CD4-positive, alpha-beta T cell treated with Interleukin-4 for 4 hours (primary cell): ENCODE measurements at regions not wholly inside any gene's neighbourhood (a gene's known extent, or its start where the extent isn't known, plus 50 kb on each side); places are given as distances from the start of the nearest gene placed in this dataset.

Experiments used
- DNase-seq: peaks from one replicate; pipeline ENCODE4 v3.0.0-alpha.2; 2020

GRCh38 chr22:49155770-49156580 lies 671.7 kb downstream of the BRD1 start:
- DNase-seq: no peak

DNA sequence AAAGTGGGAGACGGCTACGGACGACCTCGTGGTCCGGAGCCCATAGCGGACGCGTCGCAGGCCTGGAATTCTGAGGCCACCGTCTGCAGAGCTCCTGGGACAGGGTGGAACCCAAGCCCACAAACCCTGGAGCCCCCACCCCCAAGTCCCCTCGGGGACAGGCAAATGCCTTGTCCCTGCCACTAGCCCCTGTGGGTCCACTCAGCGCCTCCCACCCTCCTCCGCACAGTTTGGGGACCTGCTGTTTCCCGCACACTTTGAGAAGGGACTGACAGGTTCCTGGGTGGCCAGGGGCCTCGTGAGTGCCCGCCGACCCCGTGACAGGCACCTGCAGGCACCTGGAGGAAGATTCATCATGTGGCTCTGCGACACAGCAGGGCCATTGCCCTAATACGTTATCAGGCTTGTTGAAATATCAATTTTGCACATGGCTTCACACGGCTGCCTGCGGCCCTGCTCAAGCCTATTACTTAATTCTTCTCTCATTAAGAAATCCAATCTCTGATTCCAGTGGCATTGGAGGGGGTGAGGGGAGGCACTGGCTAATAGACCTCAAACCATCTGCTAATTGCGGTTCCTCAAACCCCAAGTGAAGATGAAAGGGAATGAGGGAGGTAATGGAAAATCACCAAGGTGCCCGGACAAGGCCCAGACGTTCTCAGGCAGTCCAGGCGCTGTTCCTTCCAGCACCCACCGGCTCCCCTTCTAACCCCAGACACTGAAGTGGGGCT lies 672.5 kb downstream of the BRD1 start:
- no peak for DNase-seq

- DNase-seq: no peak
These were observed 673.2 kb downstream of the BRD1 start for GRCh38 chr22:49154433-49154832.

- no peak for DNase-seq
These were observed 673.8 kb downstream of the BRD1 start for GRCh38 chr22:49153921-49154320.

DNA sequence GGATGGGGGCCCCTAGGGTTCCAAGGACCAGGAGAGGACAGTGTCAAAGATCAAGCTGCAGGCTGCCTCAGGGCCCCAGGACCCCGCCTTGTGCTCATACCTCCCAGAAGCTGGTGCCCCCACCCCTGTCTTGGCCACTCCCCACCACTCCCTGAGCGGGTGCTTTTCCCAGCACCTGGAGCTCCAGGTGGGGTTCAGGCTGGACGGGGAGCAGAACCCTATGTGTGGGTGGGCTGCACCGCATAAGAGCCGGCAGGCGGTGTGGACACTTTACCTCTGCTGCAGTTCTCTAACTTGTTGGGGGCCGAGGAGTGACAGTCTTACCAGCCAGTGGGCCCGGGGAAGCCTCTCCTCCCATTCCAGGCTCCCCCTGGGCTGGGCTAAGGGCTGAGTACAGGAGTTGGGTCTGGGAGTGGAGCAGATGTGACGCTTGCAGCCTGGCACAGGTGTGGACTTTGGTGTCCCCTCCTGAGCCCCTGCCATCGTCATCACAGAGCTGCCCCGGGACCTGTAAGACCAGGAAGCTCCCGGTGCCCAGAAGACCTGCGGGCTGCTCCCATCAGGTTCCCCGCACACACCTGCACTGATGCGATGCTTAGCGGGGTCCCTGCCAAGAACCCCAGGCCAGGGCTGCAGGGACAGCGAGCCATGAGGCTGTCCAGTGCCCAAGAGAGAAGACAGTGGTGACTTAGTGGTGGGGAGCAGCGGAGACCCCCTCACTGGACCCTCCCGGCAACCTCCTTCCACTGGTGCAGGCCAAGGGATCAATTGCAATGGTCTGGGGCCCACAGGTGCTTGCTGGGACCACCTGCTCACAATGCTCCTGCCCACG lies 674.5 kb downstream of the BRD1 start:
- no peak for DNase-seq

GRCh38 chr22:49152127-49152938 lies 675.3 kb downstream of the BRD1 start:
- no peak for DNase-seq

DNA sequence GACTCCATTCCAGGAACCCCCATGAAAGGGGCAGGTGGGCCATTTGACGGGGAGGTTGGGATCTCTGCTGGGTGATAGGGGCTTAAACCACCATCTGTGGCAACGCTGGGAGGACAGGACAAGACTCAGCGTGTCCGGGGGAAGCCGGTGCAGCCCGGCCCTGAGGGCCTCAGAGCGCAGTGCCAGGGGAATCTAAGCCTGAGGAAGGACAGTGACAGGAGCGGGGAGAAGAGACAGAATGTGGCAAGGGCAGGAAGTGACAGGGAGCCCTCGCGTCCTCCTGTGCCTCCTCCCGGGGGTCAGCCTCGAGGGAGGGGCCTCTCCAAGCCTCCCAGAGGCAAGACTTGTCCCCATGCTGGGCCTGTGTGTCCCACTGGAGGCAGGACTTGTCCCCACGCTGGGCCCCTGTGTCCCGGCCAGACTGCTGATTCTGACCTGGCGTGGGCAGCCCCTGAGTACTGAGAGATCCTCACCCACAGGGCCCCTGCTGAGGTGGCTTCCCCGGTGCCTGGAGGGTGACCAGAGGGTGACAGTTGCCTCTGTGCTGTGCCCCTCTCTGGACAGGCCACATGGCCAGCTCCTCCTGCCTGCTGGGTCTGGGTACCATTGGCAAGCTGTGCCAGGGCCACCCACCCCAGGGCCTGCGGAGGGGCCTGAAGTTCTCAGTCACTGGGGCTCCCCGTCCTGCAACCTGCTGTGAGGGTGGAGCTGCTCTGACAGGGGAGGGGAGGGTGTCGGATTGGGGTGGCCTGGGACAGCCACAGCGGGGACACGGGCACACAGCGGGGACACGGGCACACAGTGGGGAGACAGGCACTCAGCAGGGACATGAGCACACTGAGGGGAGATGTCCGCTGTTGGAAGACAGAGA lies 676.2 kb downstream of the BRD1 start:
- DNase-seq: no peak

DNA sequence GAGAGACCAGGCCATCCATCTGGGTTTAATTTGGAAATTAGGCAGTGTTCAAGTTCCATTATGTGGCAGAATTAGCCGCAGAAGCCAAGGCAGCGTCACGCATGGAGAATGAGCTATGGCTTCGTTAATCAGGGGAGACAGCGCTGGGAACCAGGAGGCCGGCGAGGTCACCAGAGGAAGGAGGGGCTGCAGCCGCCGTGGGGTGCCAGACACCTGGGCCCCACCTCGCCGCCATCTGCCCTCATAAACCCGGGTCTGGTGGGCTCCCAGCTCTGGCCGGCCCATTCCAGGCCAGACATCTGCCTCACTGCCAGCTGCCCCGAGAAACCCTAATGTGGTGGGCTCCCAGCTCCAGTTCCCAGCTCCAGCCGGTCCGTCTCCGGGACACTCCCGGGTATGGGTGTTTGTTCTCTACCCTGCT lies 676.9 kb downstream of the BRD1 start:
- no peak for DNase-seq

DNA sequence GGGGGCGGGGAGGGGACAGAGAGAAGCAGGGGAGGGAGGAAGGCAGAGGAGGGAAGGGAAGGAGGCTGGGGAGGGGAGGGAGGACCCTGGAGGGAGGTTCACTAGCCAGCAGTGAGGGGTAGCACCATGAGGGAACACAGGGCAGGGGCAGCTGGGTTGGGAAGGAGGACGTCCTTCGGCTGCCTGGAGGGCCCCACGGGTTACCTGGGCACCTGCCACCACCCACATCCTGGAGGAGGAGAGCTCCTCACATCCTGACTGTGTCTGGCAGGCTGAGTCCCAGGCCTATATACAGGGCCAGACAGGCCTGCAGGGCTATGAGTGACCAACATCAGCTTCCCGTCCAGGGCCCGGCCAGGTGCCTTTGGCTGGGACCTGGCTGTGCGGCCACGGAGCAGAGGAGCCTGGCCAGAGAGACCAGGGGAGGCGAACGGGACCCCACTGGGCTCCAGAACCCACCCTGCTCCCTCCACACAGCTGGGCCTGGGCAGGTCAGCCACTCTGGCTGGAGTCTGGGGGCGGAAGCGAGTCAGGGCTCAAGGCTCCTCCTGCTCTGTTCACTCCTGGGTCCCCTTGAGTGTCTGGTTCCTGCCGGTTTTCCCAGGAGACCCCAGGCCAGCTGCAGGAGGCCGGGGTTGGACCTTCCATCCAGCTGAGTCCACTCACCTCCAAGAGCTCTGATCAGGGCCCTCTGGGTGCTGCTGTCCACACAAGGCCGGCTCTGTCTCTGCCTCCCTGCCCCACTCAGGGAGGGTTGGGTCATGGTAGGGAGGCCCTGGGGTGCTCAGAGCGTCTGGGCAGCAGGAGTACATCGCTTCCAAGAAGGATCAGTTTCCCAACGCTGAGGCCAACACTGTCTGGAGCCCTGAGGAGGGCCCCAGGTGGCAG lies 677.7 kb downstream of the BRD1 start:
- DNase-seq: no peak

DNA sequence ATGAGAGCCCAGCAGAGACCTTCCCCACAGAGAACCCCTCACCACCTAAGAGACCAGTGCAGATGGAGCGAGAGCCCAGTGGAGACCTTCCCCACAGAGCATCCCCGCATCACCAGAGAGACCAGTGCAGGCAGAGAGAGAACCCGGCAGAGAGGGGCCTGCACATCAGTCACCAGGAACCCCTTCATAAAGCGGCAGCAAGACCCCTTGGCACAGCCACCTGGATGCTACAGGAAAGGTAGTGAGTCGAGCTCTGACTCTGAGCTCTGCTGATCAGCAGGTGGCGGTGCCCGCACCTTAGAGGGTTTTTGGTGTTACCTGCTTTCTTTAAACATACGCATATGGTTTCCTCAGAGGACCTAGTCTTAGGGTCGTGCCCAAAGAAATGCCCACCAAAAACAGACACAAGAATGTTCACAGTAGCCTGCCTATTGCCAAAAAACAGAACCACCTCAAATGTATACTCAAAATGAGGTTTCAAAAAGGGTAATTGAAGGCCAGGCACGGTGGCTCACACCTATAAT lies 678.7 kb downstream of the BRD1 start:
- DNase-seq: no peak

DNA sequence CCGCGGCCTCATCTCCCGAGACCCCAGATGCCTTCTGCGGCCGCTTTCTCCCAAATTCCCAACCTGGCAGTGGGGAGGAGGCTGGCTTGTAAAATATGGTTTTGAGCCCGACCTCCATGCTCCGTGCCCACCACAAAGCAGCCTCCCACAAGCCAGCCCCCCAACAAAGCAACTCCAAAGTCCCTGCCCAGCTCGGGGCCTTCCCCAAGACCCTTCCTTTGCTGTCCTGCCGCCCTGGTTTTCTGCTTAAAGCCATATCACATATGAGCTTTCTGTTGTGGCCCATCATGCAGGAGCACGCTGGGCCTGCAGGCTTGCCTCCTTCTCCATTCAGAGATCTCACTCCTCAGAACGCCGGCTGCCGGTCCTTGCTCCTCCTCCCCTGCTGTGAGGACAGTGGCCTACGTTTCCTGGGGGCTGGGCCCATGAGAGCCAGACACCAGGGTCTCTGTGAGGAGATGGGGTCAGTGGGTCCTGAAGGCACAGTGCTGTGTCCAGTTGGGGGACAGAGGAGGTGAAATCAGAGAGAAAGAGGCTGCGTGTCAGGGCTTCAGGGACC lies 680.0 kb downstream of the BRD1 start:
- DNase-seq: no peak

DNA sequence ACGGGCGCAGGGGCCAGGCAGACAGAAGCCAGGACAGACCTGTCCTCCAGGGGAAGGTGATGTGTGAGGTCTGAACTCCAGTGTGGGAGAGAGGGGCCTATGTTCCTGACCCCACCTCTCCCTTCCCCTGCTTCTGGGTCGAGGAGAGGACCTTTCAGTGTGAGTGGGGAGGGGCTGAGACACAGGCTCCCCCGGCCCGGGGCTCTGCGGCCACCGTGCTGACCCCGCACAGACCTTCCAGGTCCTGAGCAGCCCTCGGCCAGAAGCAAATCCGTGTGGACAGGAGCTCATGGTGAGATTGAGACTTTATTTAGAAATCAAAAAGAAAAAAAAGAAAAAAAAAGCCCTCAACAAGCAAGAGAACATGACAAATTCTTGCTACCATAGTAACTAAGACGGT lies 680.5 kb downstream of the BRD1 start:
- DNase-seq: no peak

- no peak for DNase-seq
These were observed 681.2 kb downstream of the BRD1 start for GRCh38 chr22:49146511-49146910.

- no peak for DNase-seq
These were observed 683.9 kb downstream of the BRD1 start for GRCh38 chr22:49143812-49144211.

DNA sequence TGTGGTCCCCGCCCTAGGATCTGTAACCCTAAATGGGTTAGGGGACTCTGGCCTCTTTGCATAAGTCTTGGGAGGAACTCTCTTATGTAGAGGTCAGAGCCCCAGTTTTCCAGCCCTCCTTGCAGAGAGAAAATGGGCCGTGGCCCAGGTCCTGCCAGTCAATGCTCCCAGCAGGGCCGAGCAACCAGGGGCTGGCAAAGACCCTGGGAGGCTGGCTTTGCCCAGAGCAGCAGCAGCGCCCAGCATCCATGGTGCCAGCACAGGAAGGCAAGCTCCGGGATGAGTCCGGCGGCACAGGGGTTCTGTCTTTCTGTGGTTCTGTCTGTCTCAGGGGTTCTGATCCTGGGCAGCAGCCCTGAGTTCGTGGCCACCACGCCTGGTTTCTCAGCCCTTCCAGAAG lies 684.8 kb downstream of the BRD1 start:
- no peak for DNase-seq

DNA sequence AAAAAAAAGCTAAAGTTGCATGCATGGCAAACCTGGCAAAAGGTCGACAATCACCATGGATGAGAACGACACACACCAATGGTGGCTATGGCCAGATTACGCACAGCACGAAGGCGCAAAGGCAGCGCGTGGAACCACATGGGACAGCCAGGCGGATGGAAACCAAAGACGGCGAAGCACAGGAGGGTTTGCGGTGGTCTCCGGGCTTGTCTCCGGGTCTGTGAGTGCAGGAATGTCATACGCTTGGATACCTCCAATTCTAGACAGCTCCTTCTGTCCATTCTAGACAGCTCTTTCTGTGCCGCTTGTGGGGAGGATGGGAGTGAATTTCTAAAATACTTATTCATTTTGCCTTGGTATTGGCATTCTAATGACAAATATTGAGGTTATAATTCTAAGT lies 685.4 kb downstream of the BRD1 start:
- no peak for DNase-seq

GRCh38 chr22:49141761-49142160 lies 685.9 kb downstream of the BRD1 start:
- DNase-seq: no peak

GRCh38 chr22:49140911-49141665 lies 686.6 kb downstream of the BRD1 start:
- DNase-seq: no peak

DNA sequence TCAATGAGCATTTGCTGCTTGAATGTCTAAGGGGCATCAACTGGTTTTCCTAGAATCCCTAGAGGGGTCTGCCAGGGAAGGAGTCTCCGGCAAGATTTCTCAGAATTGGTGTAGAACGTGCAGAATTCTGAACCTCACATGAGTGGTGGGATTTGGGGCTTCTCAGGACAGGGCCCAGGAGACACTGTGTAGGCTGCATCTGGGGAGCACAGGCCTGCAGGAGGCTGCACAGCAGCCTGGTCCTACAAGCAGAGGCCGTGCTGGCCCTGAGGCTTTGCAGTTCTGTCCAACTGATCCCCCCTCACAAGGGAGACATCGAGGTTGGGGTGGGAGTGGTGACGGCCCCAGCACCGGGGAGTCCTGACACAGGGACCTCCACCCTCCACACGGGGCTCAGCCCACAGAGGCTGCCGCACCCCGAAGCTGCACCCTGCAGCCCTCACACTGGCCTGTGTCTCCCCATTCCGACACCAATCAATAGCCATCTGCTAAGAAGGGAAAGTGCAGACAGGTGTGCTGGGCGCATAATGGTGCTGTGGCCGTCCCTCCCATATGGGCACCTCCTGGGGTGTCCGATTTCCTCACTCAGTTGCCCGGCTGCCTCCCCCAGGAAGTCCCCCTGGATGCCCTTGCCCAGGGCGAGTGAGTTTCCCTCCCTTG lies 688.1 kb downstream of the BRD1 start:
- DNase-seq: no peak
